HG02798 (cell line): ENCODE measurements at regions not wholly inside any gene's neighbourhood (a gene's known extent, or its start where the extent isn't known, plus 50 kb on each side); places are given as distances from the start of the nearest gene placed in this dataset.

Experiments
- ATAC-seq: cut with Tn5 transposase; IDR thresholded peaks from one replicate; pipeline ENCODE4 v1.9.1; 2021; ENCODE audit warnings: mild to moderate bottlenecking; ENCODE audit not compliant: unreplicated experiment, poor library complexity

DNA sequence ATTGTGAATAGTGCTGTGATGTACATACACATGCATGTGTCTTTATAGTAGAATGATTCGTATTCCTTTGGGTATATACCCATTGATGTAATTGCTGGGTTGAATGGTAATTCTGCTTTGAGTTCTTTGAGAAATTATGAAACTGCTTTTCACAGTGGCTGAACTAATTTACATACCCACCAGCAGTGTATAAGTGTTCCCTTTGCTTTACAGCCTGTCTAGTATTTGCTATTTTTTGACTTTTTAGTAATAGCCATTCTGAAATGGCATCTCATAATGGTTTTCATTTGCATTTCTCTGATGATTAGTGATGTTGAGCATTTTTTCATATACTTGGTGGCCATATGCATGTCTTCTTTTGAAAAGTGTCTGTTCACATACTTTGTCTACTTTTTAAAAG, 54.5 kb upstream of the FAM78B start:
- peak; percentile 75 for ATAC-seq

- no peak for ATAC-seq
Observed at GRCh38 chr1:166233750-166234366, 67.1 kb upstream of the FAM78B start.

DNA sequence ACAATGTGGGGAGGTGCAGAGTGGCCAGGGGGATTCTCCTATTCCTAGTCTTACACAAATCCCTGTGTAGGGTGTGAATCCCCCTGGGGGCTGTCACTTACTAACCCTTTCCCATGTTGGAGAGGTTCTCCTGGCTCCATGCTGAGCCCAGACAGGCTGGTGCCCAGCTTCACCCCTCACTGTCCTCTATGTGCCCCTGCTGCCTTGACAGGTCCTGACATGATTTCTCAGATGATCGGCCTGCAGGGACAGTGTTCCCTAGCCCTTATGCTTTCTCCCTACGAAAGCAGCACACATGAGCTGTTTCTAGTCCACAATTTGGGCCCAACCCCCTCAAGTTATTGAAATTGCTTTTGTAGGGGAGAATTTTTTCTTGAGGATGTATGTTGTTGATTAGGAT, 68.9 kb upstream of the FAM78B start:
- no peak for ATAC-seq

DNA sequence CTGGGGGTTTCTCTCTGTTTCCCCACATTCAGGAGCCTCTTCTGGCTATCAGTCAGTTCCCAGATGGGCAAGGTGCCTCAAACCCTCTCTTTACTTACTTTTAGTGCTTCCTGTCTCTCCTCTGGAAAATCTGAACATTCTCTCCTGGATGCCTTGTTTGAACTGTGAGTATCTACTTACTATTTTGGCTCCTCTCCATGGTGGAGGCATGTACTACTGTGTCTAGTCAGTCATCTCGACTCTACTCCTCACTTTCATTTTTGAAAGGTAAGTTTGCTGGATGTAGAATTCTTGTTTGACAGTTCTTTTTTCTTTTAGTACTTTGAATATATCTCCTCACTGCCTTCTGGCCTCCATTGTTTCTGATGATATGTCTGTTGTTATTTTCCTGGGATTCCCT, 70.9 kb upstream of the FAM78B start:
- ATAC-seq = no peak

DNA sequence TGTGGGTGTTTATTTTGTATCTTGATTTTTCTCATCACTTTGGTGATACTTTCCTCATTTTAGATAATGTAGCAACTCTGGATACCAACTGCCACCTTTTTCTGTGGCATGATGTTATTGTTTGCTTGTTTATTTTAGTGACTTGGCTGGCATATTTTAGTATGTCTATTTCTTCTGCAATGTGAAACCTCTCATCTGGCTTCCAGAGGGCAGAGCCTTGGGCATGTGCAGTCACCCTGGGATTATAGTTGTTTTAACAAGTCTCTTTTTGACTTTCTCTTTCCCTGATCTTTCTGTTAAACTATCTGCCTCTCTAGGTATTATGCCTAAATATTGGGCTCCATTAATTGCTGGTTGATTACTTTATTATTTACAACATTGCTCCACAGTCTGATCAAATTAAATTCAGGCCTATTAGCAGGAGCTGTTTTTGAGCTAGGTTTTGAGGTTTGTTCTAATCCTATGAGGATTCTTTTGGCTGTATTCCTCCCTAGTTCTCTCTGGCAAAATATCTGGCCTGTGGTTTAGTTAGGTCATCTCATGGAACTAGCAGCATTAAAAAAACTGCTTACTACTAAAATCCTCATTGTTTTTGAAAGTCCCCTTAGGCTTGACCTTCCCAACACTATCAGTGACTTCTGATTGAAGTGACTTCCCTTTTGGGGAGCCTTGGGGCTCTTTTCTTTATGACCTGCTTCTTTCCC, 86.4 kb upstream of the FAM78B start:
- ATAC-seq = no peak

GRCh38 chr1:166258017-166258416, 91.2 kb upstream of the FAM78B start:
- ATAC-seq = peak; percentile 81

- no peak for ATAC-seq
Observed at GRCh38 chr1:166261511-166261910, 94.7 kb upstream of the FAM78B start.

DNA sequence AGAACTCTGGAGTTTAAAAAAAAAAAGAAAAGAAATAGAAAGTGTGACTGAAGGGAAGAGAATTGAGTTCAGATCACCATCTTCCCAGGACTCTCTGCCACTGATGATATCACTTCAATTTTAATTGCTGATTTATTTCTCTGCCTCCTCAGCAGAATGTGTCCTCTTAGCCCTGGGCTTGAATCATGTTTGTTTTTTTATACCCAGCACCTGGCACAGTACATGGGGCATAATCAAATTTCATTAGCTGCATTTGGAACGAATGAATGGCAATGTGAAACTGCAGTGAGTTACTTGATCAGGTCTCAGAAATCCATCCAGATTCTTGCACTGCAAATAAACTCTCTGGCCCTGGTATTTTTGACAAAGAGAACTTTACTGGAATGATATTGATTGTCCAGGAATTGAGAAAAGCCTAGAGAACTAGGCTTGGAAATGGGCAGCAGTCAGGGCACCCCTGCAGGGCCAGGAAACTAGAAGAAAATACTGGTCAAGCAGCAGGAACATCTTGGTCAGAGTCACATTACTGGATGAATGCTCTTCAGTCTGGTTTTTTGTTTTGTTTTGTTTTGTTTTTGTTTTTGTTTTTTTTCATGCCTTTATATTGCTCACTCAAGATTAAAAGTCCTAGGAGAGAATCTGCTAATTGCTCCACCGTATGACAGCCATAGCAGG, 103.8 kb upstream of the FAM78B start:
- no peak for ATAC-seq

GRCh38 chr1:166271151-166271538, 104.3 kb upstream of the FAM78B start:
- no peak for ATAC-seq

DNA sequence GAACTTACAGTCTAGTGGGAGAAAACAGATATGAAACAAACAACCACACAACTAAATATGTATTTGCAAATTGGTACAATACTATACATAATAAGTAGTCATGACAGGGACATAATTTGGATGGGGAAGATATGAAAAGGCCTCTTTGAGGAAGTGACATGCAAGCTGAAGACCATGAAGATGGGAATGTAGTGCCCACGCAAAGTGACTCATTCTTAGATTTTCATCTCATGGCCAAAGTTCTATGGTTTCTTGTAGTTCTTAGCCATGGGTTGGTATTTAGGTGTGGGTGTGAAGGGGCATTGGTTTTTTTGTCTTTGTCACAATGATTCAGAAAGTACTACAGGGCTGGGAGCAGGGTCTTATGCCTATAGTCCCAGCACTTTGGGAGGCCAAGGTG, 105.4 kb upstream of the FAM78B start:
- ATAC-seq = peak; percentile 54

DNA sequence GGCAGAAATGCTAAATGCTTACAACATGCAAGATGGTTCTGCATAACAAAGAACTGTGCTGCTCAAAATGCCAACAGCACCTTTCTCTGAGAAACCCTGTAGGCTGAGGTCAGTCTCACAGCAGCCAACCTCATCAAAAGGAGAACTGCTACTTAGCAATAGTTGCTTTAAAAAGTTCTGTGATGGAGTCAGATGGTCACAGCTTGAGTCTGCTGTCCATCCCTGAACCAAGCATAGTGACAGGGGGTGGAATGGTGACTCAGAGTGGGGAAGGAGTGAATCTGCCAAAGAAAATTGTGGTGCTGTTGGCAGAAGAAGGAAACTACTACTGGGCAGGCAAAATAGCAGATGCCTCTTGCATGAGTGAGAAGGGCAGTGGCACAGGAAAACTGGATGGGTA, 106.0 kb upstream of the FAM78B start:
- peak; percentile 67 for ATAC-seq

DNA sequence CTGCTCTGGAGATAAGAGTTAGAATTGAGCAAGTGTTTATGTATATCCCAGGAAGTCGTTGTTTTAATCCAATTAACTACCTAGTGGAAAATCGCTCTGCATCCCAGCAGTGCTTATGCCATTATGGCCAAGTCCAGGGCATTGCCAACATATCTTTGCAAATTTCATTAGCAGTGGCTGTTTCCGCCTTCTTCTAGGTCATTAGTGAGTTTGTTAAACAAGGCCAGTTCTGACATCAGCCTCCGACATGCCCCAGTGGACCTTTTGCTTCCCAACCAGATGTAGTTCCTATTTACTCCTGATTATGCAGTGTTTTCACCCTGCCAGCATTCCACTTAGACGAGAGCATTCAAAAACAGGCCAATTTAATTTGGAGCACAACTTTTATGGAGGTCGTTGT, 106.8 kb upstream of the FAM78B start:
- no peak for ATAC-seq

DNA sequence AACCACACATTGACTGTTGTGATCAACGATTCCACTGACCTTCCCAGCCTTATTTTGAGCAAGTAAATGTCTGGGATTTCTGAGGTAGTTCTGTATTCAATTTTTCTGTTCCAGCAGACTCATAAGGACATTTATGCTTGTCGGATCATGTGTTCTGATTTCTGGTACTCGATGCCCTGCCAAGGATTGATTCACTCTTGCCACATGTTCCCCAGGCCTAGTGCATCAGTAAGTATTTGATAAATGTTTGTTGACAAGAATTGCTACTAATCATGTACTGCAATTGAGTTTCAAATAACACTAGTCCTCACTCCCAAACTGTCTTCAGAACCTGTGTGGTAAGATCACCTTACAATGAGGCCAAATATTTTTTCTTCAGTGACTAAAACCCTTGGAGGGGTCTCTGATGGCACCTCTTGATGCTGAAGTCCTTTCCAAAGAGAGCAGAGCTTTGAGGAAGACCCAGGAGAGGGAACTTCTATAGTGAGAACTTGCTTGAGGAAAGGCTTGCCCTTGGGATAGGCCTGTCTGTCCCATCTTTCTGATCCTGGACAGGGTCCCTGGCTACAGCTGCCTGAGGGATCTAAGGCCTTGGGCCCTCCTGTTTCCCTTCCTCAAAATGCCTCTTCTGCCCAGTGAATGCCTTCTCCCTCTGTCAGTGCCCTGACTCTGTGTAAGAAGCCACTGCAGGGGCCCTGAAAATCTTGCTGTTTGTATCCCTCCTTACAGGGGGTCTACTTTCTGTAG, 115.8 kb upstream of the FAM78B start:
- no peak for ATAC-seq

GRCh38 chr1:166283190-166283589, 116.4 kb upstream of the FAM78B start:
- ATAC-seq = no peak

DNA sequence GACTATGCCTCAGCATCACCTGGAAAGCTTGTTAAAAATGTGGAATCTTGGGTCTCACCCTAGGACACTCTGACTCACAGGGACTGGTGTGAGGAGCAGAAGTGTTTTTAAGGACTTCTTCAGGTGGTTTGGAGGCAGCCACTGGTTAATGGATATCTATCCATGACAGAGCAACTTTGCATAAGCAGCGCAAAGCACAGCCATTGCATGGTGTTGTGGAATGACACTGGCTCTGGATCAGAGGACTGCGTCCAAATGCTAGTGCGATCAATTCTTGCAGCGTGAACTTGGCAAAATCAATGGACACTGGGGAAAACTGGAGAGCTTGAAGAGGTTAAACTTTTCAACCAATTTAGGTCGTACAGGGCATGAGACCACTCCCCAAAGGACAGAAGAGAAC, 116.8 kb upstream of the FAM78B start:
- ATAC-seq = no peak

DNA sequence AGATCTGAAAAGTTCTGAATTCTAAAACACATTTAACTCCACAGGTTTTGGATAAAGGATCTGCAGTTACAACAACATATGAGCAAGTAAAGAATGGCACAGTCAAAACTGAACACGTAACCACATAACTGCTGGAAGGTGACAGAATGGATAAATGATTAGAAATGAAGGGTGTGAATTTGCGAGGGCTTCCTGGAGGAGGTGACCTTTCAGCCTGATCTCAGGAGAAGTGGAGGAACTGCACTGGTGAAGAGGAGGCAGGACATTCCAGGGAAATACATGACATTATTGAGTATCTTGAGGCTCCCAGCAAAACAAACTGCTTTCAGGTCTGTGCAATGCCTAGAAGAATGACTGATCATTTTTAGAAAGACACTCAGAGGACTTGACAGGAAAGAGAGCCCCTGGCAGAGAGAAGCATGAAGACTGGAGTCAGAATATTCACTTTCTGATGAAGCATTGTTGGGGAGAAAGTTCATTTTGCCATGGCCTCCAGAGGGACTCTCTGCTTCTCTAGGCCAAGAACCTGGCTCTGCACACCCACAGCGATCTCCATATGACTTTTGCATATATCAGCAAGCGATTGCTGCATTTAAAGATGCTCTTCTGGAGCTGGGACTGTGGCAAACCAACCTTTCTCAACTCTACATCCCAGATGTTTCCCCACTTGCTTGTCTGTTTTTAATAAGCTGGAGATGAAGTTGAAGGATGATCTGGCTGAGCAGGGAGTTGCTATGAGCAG, 122.7 kb upstream of the FAM78B start:
- no peak for ATAC-seq

- no peak for ATAC-seq
Observed at GRCh38 chr1:166295656-166296055, 128.9 kb upstream of the FAM78B start.

GRCh38 chr1:166297993-166298392, 131.2 kb upstream of the FAM78B start:
- ATAC-seq = peak; percentile 64

DNA sequence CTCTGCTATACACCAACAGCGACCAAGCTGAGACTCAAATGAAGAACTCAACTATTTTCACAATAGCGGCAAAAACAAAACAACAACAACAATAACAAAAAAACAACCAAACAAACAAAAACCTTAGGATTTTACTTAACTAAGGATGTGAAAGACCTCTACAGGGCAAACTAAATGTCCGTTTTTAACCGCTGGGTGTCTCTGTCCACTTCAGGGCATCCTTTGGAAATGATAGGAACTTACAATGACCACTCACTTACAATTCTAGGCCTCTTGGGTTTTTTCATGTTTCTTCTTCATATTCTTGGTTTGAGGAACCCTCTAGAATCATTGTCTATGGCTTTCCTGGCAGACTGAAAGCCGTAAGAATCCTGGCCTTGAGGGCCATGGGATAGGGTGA, 134.0 kb upstream of the FAM78B start:
- no peak for ATAC-seq

DNA sequence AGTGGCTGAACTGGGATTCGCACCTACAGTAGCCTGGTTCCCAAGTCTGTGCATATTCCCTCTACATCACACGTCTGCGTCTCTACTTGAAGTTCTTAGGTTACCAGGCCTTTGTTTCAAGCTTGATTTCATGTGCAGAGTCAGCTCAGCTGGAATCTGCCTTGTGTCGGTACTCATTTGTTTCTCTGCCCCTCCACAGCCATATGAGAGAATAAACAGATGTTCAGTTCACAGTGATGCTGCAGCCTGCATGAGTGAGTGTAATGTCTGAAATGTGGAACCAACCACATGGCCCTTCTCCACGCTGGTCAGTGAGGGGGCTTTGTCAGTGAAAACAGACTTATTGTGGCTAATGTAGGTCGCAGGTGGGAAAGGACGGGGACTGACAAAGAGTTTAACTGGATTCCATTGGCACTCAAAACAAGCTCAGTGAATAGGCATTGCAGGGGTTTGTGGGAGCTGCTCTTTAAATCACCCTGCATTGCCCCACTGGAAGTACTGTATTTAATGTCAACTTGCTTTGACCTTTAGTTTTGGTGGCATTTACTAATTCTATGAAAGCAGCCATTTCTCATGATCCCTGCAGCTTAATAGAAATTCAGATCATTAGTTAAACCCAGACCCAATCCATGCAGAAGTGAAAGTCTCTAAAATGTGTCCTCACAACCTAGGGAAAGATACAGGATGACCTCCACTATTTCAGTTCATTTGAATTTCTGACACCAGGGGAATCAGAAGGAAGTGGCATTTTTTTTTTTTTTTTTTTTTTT, 136.4 kb upstream of the FAM78B start:
- peak; percentile 31 for ATAC-seq
